NB4 (cell line): ENCODE measurements at regions not wholly inside any gene's neighbourhood (a gene's known extent, or its start where the extent isn't known, plus 50 kb on each side); places are given as distances from the start of the nearest gene placed in this dataset.
"Not testable (repeated sequence)": the region's sequence is repeated elsewhere in the genome, so short reads cannot be mapped to it uniquely, and the experiment has no call there.

ENCODE experiments used
- DNase-seq: peaks from one replicate; pipeline ENCODE4 v3.0.0; 2010; ENCODE audit warnings: low read depth
- H3K4me3 ChIP-seq: one replicate; pipeline ENCODE4 v1.5.1; 2011; ENCODE audit warnings: mild to moderate bottlenecking, low read depth, low read length, moderate library complexity
- MYC ChIP-seq: IDR thresholded peaks from 2 replicates; pipeline ENCODE4 v1.6.1; 2011; ENCODE audit warnings: low read depth, low read length
- POLR2A ChIP-seq: IDR thresholded peaks from 2 replicates; pipeline ENCODE4 v1.6.1; 2011; ENCODE audit warnings: mild to moderate bottlenecking; ENCODE audit not compliant: insufficient read length; ENCODE audit errors: extremely low read depth
- TF ChIP-seq, protein P1 (sequence below): IDR thresholded peaks from one replicate; pipeline ENCODE4 v1.5.1; 2012; ENCODE audit warnings: low read depth, low read length
- TF ChIP-seq, protein P2 (sequence below): IDR thresholded peaks from 2 replicates; pipeline ENCODE4 v1.6.1; 2011; ENCODE audit warnings: low read depth, low read length

- H3K4me3 ChIP-seq = no peak overlapping the region
- DNase-seq = no peak
- TF ChIP-seq, protein P1, sequence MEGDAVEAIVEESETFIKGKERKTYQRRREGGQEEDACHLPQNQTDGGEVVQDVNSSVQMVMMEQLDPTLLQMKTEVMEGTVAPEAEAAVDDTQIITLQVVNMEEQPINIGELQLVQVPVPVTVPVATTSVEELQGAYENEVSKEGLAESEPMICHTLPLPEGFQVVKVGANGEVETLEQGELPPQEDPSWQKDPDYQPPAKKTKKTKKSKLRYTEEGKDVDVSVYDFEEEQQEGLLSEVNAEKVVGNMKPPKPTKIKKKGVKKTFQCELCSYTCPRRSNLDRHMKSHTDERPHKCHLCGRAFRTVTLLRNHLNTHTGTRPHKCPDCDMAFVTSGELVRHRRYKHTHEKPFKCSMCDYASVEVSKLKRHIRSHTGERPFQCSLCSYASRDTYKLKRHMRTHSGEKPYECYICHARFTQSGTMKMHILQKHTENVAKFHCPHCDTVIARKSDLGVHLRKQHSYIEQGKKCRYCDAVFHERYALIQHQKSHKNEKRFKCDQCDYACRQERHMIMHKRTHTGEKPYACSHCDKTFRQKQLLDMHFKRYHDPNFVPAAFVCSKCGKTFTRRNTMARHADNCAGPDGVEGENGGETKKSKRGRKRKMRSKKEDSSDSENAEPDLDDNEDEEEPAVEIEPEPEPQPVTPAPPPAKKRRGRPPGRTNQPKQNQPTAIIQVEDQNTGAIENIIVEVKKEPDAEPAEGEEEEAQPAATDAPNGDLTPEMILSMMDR = no peak
- TF ChIP-seq, protein P2, sequence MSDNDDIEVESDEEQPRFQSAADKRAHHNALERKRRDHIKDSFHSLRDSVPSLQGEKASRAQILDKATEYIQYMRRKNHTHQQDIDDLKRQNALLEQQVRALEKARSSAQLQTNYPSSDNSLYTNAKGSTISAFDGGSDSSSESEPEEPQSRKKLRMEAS = no peak
- TF ChIP-seq MYC (no peak), POLR2A (no peak)
Observed at GRCh38 chr3:65138556-65138955, 450.8 kb upstream of the ADAMTS9 start.

GRCh38 chr3:65133752-65134151 lies 446.0 kb upstream of the ADAMTS9 start:
- DNase-seq = not testable (repeated sequence)

GRCh38 chr3:65130782-65131181 lies 443.0 kb upstream of the ADAMTS9 start:
- no peak for DNase-seq
- no peak overlapping the region for H3K4me3 ChIP-seq
- TF ChIP-seq, protein P1 = no peak
- TF ChIP-seq MYC (no peak), POLR2A (no peak)
- TF ChIP-seq, protein P2 = no peak

More at GRCh38 chr3:65133752-65134151, 446.0 kb upstream of the ADAMTS9 start:
- H3K4me3 ChIP-seq = not testable (repeated sequence)

- H3K4me3 ChIP-seq = no peak overlapping the region
- no peak for DNase-seq
- TF ChIP-seq MYC (no peak), POLR2A (no peak)
- TF ChIP-seq, protein P2 = no peak
- TF ChIP-seq, protein P1 = no peak
Observed at GRCh38 chr3:65128346-65128745, 440.5 kb upstream of the ADAMTS9 start.

GRCh38 chr3:65126527-65127410 lies 439.0 kb upstream of the ADAMTS9 start:
- TF ChIP-seq POLR2A (no peak), MYC (no peak)
- TF ChIP-seq, protein P1 = no peak
- TF ChIP-seq, protein P2 = no peak
- H3K4me3 ChIP-seq = no peak overlapping the region
- no peak for DNase-seq

- DNase-seq, H3K4me3 ChIP-seq: not testable (repeated sequence)
Observed at GRCh38 chr3:65120156-65120555, 432.4 kb upstream of the ADAMTS9 start.

- no peak for DNase-seq
- H3K4me3 ChIP-seq = no peak overlapping the region
- TF ChIP-seq, protein P1 = no peak
Observed at GRCh38 chr3:65118912-65119499, 431.2 kb upstream of the ADAMTS9 start.
